Thyroid gland (tissue), 4 donors: ENCODE measurements at regions not wholly inside any gene's neighbourhood (a gene's known extent, or its start where the extent isn't known, plus 50 kb on each side); places are given as distances from the start of the nearest gene placed in this dataset.

Experiments used
- DNase-seq, 2 donors: peaks; one replicate each; pipeline ENCODE4 v3.0.0-alpha.2; 2019
- H3K27ac ChIP-seq, 3 donors: fragments of 200-600 bp; sonication (generic); 1 replicate in 2 of 3; 2 replicates in 1 of 3; pipeline ENCODE4 v1.5.1; 2016 to 2019; ENCODE audit warnings: mild to moderate bottlenecking in 1 of 3, moderate library complexity in 1 of 3
- H3K27me3 ChIP-seq: fragments of 200-600 bp; sonication (generic); one replicate; pipeline ENCODE4 v1.5.1; 2019
- H3K36me3 ChIP-seq, 2 donors: fragments of 200-600 bp; sonication (generic); one replicate each; pipeline ENCODE4 v1.5.1; 2016 to 2019
- H3K4me1 ChIP-seq, 2 donors: fragments of 200-600 bp; sonication (generic); one replicate each; pipeline ENCODE4 v1.5.1; 2017 to 2019
- H3K4me3 ChIP-seq, 3 donors: fragments of 200-600 bp; sonication (generic); replicated peaks in 1 of 3; 1 replicate in 2 of 3; 2 replicates in 1 of 3; pipeline ENCODE4 v1.5.1; 2016; ENCODE audit warnings: mild to moderate bottlenecking in 1 of 3
- H3K9me3 ChIP-seq: fragments of 200-600 bp; sonication (generic); one replicate; pipeline ENCODE4 v1.5.1; 2017
- CTCF ChIP-seq, 6 experiments: fragments of 200-600 bp in 3 of 6; fragments of 450-650 bp in 3 of 6; sonication (generic) in 3 of 6; IDR thresholded peaks; one replicate each; pipeline ENCODE4 v1.5.1; 2016 to 2019; ENCODE audit warnings: antibody characterized with exemption in 6 of 6, mild to moderate bottlenecking in 2 of 6, inconsistent platforms in 1 of 6, moderate library complexity in 1 of 6
- POLR2A ChIP-seq, 2 donors: fragments of 450-650 bp; IDR thresholded peaks; one replicate each; pipeline ENCODE4 v1.6.1; 2017; ENCODE audit warnings: antibody characterized with exemption in 2 of 2, mild to moderate bottlenecking in 2 of 2, moderate library complexity in 1 of 2
- WGBS, 2 donors: methylation state at CpG; one replicate each; pipeline ENCODE4 v1.1.5; 2017; 5-methylcytosine and 5-hydroxymethylcytosine counted together
- intact Hi-C: fragments of 100-400 bp; cut with DNase I; formaldehyde crosslinking; loops from one replicate; pipeline ENCODE4 v1.15.1; 2023

- DNase-seq: no peak
- Histone ChIP-seq H3K9me3 (no peaks in the 10 kb centered on the region), H3K36me3 (no peaks in the 10 kb centered on the region), H3K27me3 (no peaks in the 10 kb centered on the region), H3K27ac (no peak overlapping the region), H3K4me3 (no peak overlapping the region), H3K4me1 (peaks cover 0 to 8% of the 10 kb centered on the region in 2 donors)
- TF ChIP-seq POLR2A (IDR thresholded peaks at IDR 0.05): no peak
- no peak for TF ChIP-seq CTCF (IDR thresholded peaks at IDR 0.05)
- intact Hi-C loops: no loop called here
- 87 to 92% methylated on average over 14 of the region's 14 CpGs for WGBS, 2 donors
Observed at GRCh38 chr2:45114221-45114955, 105.1 kb upstream of the SIX2 start.

GRCh38 chr2:45112750-45113149, 103.5 kb upstream of the SIX2 start:
- TF ChIP-seq POLR2A (IDR thresholded peaks at IDR 0.05): no peak
- no peak for TF ChIP-seq CTCF (IDR thresholded peaks at IDR 0.05)
- Histone ChIP-seq H3K4me1 (peaks cover 0 to 1% of the 10 kb centered on the region in 2 donors), H3K27me3 (no peaks in the 10 kb centered on the region), H3K4me3 (no peak overlapping the region), H3K36me3 (no peaks in the 10 kb centered on the region), H3K27ac (no peak overlapping the region), H3K9me3 (no peaks in the 10 kb centered on the region)
- DNase-seq: no peak
- intact Hi-C loops: no loop called here
- WGBS, 2 donors: 94 to 100% methylated on average over 2 to 3 of the region's 4 CpGs

DNA sequence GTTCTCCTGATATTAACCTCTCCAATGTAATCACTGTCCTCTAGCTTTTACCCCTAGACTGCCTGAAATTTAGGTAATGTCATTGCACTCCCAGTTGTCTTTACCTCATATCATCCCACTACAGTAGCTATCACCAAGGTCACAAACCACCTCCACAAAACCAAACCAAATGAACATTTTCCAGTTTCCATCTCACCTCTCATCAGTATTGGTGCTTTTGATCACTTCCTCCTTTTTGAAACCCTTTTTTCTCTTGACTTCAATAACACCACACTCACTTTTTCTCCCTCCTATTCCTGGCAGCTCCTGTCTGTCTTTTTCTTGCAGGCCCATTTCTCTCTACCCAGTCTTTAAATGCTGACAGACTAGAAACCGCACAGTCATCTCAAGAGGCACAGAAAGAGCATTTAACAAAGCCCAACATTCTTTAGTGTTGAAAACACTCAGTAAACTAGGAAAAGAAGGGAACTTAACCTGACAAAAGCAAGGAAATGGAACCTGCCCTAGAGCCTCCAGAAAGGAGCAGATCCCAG, 95.9 kb upstream of the SIX2 start:
- no peak for DNase-seq
- Histone ChIP-seq H3K9me3 (no peaks in the 10 kb centered on the region), H3K27me3 (no peaks in the 10 kb centered on the region), H3K4me3 (no peak overlapping the region), H3K27ac (no peak overlapping the region), H3K4me1 (no peaks in the 10 kb centered on the region), H3K36me3 (no peaks in the 10 kb centered on the region)
- WGBS, 2 donors: 75 to 77% methylated on average over 1 of the region's 1 CpG
- TF ChIP-seq CTCF (IDR thresholded peaks at IDR 0.05) (no peak), POLR2A (IDR thresholded peaks at IDR 0.05) (no peak)
- intact Hi-C loops: no loop called here

DNA sequence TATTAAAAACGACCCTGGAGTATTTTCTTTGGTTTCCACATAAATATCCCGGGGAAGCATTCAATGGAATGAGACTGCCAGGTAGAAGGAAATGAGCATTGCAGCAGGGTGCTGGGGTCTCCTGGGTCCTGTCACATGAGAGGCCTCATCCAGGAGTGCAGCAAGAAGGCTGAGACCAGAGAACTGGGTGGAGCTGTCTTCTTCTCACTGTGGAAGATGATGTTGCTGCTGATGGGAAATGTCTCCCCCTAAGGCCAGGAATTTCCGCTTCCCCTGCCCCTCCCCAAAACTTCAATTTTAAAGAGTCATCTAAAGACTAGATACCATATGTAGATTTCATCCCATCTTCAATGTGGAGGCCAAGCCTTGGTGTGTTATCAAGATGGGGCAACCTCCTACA, 95.2 kb upstream of the SIX2 start:
- Histone ChIP-seq H3K36me3 (no peaks in the 10 kb centered on the region), H3K27me3 (no peaks in the 10 kb centered on the region), H3K4me3 (no peak overlapping the region), H3K4me1 (no peaks in the 10 kb centered on the region), H3K27ac (no peak overlapping the region), H3K9me3 (no peaks in the 10 kb centered on the region)
- DNase-seq: no peak
- intact Hi-C loops: no loop called here
- WGBS, 2 donors: 78% methylated on average over 3 of the region's 3 CpGs
- TF ChIP-seq CTCF (IDR thresholded peaks at IDR 0.05) (no peak), POLR2A (IDR thresholded peaks at IDR 0.05) (no peak)
